ENCODE measurements at regions not wholly inside any gene's neighbourhood (a gene's known extent, or its start where the extent isn't known, plus 50 kb on each side); places are given as distances from the start of the nearest gene placed in this dataset.

DNA sequence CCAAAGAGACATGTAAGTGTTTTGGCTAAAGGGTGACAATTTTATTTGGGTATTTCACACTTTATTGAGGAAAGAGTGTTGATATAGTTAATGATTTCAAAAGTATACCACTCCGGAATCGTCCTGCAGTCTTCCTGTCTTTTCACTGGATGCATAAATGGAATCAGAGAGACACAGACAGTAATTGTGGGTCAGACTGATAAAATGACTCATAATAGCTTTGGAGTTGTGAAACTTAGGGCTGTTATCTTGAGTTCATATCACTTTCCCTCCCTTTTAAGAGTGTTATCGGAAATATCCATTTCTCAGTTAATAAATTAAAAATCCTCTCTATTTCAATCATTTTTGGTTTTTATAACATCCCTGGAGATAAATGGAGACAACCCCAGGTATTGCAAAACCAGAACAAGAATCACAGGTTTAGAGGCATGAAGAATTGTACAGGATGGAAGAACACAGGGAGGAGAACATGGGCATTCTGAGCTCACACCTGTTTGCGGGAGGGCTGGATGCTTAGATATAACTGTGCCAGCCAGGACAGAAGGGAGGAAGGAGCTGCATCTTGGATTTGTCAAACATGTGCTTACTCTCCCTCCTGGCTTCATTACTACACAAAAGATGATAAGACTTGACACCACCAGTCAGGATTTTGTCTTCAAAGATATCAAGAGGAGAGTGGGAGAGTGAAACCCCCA, 185.4 kb downstream of the LMO4 start:
- H3K27me3 Mint-ChIP-seq, result peaks cover 2% of the 10 kb centered on the region
- intact Hi-C loops (cut with DNase I, micrococcal nuclease), result no loop called here
- H3K4me1 Mint-ChIP-seq, result no peaks in the 10 kb centered on the region
- H3K4me3 Mint-ChIP-seq, result no peak overlapping the region
- ATAC-seq (no peak), DNase-seq (no peak)
- POLR2A ChIA-PET, result no interaction called here
- CTCF ChIA-PET, result no interaction called here
- no peaks in the 10 kb centered on the region for H3K9me3 Mint-ChIP-seq (ENCODE audit: low read depth)
- no peak overlapping the region for H3K27ac Mint-ChIP-seq
- H3K36me3 Mint-ChIP-seq (ENCODE audit: low read depth), result no peaks in the 10 kb centered on the region

GRCh38 chr1:87515781-87516180, 187.1 kb downstream of the LMO4 start:
- peaks cover 2% of the 10 kb centered on the region for H3K27me3 Mint-ChIP-seq
- H3K36me3 Mint-ChIP-seq (ENCODE audit: low read depth), result no peaks in the 10 kb centered on the region
- H3K4me3 Mint-ChIP-seq, result no peak overlapping the region
- no peaks in the 10 kb centered on the region for H3K9me3 Mint-ChIP-seq (ENCODE audit: low read depth)
- ChIA-PET CTCF (interaction anchor here (0.6 kb wide), 1 partner anchor 61 kb away, joined by 3 read pairs; no protein-coding TSS in a partner anchor), POLR2A (no interaction called here)
- no peak overlapping the region for H3K27ac Mint-ChIP-seq
- DNase-seq (no peak), ATAC-seq (no peak)
- no peaks in the 10 kb centered on the region for H3K4me1 Mint-ChIP-seq
- intact Hi-C loops (cut with DNase I, micrococcal nuclease), result no loop called here

DNA sequence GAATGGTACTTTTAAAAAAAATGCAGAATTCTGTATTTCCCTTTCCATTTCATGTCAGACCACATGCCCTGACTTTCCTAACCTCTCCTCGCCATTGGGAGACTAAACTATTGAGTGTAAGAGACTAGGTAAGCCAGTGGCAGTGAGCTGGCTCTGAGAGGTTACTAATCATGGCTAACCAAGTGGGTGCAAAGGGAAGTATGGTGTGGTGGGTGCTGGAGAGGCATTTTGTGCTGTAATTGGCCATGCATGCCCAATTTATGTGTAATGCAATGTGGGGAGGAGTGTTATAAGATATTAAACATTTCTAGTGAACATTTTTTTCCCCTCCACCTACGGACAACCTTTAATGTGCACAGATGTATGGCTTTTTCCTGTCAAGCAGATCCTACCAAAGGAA, 190.1 kb downstream of the LMO4 start:
- Mint-ChIP-seq H3K36me3 (ENCODE audit: low read depth) (no peaks in the 10 kb centered on the region), H3K27me3 (peaks cover 2% of the 10 kb centered on the region), H3K4me3 (no peak overlapping the region), H3K9me3 (ENCODE audit: low read depth) (no peaks in the 10 kb centered on the region), H3K4me1 (no peaks in the 10 kb centered on the region), H3K27ac (no peak overlapping the region)
- intact Hi-C loops (cut with DNase I, micrococcal nuclease), result no loop called here
- POLR2A ChIA-PET, result no interaction called here
- DNase-seq, result no peak
- CTCF ChIA-PET, result no interaction called here
- no peak for ATAC-seq

- H3K27ac Mint-ChIP-seq, result no peak overlapping the region
- no peaks in the 10 kb centered on the region for H3K9me3 Mint-ChIP-seq (ENCODE audit: low read depth)
- ChIA-PET POLR2A (no interaction called here), CTCF (interaction anchor here (0.6 kb wide), 1 partner anchor 1552 kb away, joined by 3 read pairs; no protein-coding TSS in a partner anchor)
- peaks cover 3% of the 10 kb centered on the region for H3K27me3 Mint-ChIP-seq
- H3K4me3 Mint-ChIP-seq, result no peak overlapping the region
- intact Hi-C loops (cut with DNase I, micrococcal nuclease), result no loop called here
- H3K36me3 Mint-ChIP-seq (ENCODE audit: low read depth), result no peaks in the 10 kb centered on the region
- ATAC-seq (no peak), DNase-seq (no peak)
- H3K4me1 Mint-ChIP-seq, result no peaks in the 10 kb centered on the region
Observed at GRCh38 chr1:87521452-87521851, 192.8 kb downstream of the LMO4 start.

GRCh38 chr1:87523466-87523865, 194.8 kb downstream of the LMO4 start:
- no peaks in the 10 kb centered on the region for H3K4me1 Mint-ChIP-seq
- CTCF ChIA-PET, result no interaction called here
- ATAC-seq, result no peak
- DNase-seq, result no peak
- no peak overlapping the region for H3K4me3 Mint-ChIP-seq
- POLR2A ChIA-PET, result no interaction called here
- intact Hi-C loops (cut with DNase I, micrococcal nuclease), result no loop called here
- no peak overlapping the region for H3K27ac Mint-ChIP-seq
- peaks cover 2% of the 10 kb centered on the region for H3K27me3 Mint-ChIP-seq
- H3K9me3 Mint-ChIP-seq (ENCODE audit: low read depth), result no peaks in the 10 kb centered on the region
- no peaks in the 10 kb centered on the region for H3K36me3 Mint-ChIP-seq (ENCODE audit: low read depth)

- ChIA-PET POLR2A (no interaction called here), CTCF (no interaction called here)
- no peak for ATAC-seq
- Mint-ChIP-seq H3K27me3 (peaks cover 2% of the 10 kb centered on the region), H3K4me1 (no peaks in the 10 kb centered on the region), H3K4me3 (no peak overlapping the region), H3K36me3 (ENCODE audit: low read depth) (no peaks in the 10 kb centered on the region), H3K27ac (no peak overlapping the region), H3K9me3 (ENCODE audit: low read depth) (no peaks in the 10 kb centered on the region)
- DNase-seq, result no peak
- intact Hi-C loops (cut with DNase I, micrococcal nuclease), result no loop called here
Observed at GRCh38 chr1:87524021-87524754, 195.5 kb downstream of the LMO4 start.

- no peaks in the 10 kb centered on the region for H3K9me3 Mint-ChIP-seq (ENCODE audit: low read depth)
- ChIA-PET POLR2A (no interaction called here), CTCF (interaction anchor here (0.8 kb wide), 1 partner anchor 42 kb away, joined by 3 read pairs; no protein-coding TSS in a partner anchor)
- no peaks in the 10 kb centered on the region for H3K4me1 Mint-ChIP-seq
- H3K27ac Mint-ChIP-seq, result no peak overlapping the region
- H3K4me3 Mint-ChIP-seq, result no peak overlapping the region
- intact Hi-C loops (cut with DNase I, micrococcal nuclease), result no loop called here
- no peak for ATAC-seq
- peaks cover 2% of the 10 kb centered on the region for H3K27me3 Mint-ChIP-seq
- no peak for DNase-seq
- no peaks in the 10 kb centered on the region for H3K36me3 Mint-ChIP-seq (ENCODE audit: low read depth)
Observed at GRCh38 chr1:87528754-87529517, 200.3 kb downstream of the LMO4 start.

GRCh38 chr1:87530042-87530807, 201.5 kb downstream of the LMO4 start:
- Mint-ChIP-seq H3K4me1 (no peaks in the 10 kb centered on the region), H3K27me3 (peaks cover 2% of the 10 kb centered on the region), H3K36me3 (ENCODE audit: low read depth) (no peaks in the 10 kb centered on the region), H3K4me3 (no peak overlapping the region), H3K27ac (no peak overlapping the region), H3K9me3 (ENCODE audit: low read depth) (peaks cover 2% of the 10 kb centered on the region)
- ATAC-seq, result no peak
- ChIA-PET POLR2A (interaction anchor here (0.5 kb wide), 1 partner anchor 96 kb away, joined by 3 read pairs; no protein-coding TSS in a partner anchor), CTCF (no interaction called here)
- intact Hi-C loops (cut with DNase I, micrococcal nuclease), result no loop called here
- no peak for DNase-seq

DNA sequence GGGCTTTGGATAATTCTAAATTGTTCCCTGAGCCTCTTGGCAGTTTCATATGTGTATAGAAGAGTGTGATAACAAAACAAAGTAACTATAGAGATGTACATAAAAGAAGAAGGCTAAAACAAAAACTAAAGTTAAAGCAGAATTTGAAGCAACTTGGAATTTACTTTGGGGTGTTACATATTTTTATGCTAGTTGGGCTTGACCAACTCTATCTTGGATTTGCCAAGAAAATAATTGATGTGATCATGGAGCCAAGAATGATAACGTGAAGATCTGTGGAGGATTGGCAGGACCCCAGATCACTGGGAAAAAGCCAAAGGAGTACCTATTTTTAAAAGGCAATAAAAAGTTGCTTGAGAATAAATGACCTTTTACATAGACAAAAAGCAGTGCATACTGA, 206.9 kb downstream of the LMO4 start:
- no peak for DNase-seq
- ChIA-PET POLR2A (no interaction called here), CTCF (no interaction called here)
- Mint-ChIP-seq H3K9me3 (ENCODE audit: low read depth) (peaks cover 2% of the 10 kb centered on the region), H3K27me3 (peaks cover 2% of the 10 kb centered on the region), H3K36me3 (ENCODE audit: low read depth) (no peaks in the 10 kb centered on the region), H3K27ac (no peak overlapping the region), H3K4me1 (no peaks in the 10 kb centered on the region), H3K4me3 (no peak overlapping the region)
- ATAC-seq, result no peak
- intact Hi-C loops (cut with DNase I, micrococcal nuclease), result no loop called here

DNA sequence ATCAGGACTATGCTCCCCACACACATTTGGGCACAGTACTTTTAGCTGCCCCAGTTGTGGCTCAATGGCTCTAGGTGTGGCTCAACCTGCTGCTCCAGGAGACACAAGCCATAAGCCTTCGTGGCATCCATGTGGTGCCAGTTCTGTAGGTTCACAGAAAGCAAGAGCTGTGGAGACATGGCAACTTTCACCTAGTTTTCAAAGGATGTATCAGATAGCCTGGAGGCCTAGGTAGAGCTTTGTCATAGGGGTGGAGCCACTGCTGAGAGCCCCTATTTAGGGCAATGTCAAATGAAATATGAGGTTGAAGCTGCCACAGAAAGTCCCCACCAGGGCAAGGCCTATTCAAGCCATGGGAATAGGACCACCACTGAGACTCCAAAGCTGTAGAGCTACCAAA, 210.5 kb downstream of the LMO4 start:
- ATAC-seq (no peak), DNase-seq (no peak)
- H3K27me3 Mint-ChIP-seq, result peaks cover 2% of the 10 kb centered on the region
- CTCF ChIA-PET, result no interaction called here
- no peak overlapping the region for H3K27ac Mint-ChIP-seq
- no peak overlapping the region for H3K4me3 Mint-ChIP-seq
- POLR2A ChIA-PET, result no interaction called here
- intact Hi-C loops (cut with DNase I, micrococcal nuclease), result no loop called here
- peaks cover 16% of the 10 kb centered on the region for H3K9me3 Mint-ChIP-seq (ENCODE audit: low read depth)
- no peaks in the 10 kb centered on the region for H3K4me1 Mint-ChIP-seq
- H3K36me3 Mint-ChIP-seq (ENCODE audit: low read depth), result no peaks in the 10 kb centered on the region

GRCh38 chr1:87542697-87543096, 214.0 kb downstream of the LMO4 start:
- ATAC-seq (no peak), DNase-seq (no peak)
- CTCF ChIA-PET, result no interaction called here
- Mint-ChIP-seq H3K4me1 (no peaks in the 10 kb centered on the region), H3K36me3 (ENCODE audit: low read depth) (peaks cover 7% of the 10 kb centered on the region), H3K27ac (no peak overlapping the region), H3K27me3 (peaks cover 5% of the 10 kb centered on the region), H3K9me3 (ENCODE audit: low read depth) (peaks cover 34% of the 10 kb centered on the region), H3K4me3 (no peak overlapping the region)
- POLR2A ChIA-PET, result no interaction called here
- intact Hi-C loops (cut with DNase I, micrococcal nuclease), result no loop called here

All from activated CD4-positive, alpha-beta T cell treated with anti-CD3 and anti-CD28 coated beads for 36 hours (primary cell).